ENCODE measurements at regions not wholly inside any gene's neighbourhood (a gene's known extent, or its start where the extent isn't known, plus 50 kb on each side); places are given as distances from the start of the nearest gene placed in this dataset.

DNA sequence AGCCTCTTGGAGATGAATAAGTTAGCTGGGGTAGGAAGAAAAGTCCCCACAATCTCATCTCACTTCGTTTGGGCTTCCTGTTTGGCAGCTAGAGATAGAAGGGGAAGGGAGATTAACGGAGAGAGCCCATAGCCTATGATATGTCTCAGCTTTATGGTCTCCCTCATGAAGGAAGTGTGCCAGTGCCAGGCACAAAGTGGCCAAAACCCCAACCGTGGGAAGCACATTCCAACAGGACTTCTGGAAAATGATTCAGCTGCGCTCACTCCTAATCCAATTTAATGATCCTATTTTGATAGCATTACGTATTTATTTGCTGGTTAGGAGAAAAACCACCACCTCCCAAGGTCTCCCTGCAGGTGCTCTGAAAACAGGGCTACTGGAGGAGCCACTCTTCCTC, 303.1 kb upstream of the CLINT1 start (continued):
- TF ChIP-seq E2F5 (CRISPR knock-in tag; IDR thresholded peaks at IDR 0.05) (no peak), ZNF263 (CRISPR knock-in tag; IDR thresholded peaks at IDR 0.05; ENCODE audit: low read depth) (no peak), ZNF317 (CRISPR knock-in tag; IDR thresholded peaks at IDR 0.05; ENCODE audit: borderline replicate concordance, low read depth) (no peak), CREB1 (CRISPR knock-in tag; IDR thresholded peaks at IDR 0.05) (no peak), AR (CRISPR knock-in tag; IDR thresholded peaks at IDR 0.05) (no peak), PRRX2 (CRISPR knock-in tag; IDR thresholded peaks at IDR 0.05) (no peak), ZNF425 (CRISPR knock-in tag; conservative IDR thresholded peaks at IDR 0.05) (no peak)
- TF ChIP-seq, protein P1, sequence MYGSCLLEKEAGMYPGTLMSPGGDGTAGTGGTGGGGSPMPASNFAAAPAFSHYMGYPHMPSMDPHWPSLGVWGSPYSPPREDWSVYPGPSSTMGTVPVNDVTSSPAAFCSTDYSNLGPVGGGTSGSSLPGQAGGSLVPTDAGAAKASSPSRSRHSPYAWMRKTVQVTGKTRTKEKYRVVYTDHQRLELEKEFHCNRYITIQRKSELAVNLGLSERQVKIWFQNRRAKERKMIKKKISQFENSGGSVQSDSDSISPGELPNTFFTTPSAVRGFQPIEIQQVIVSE (CRISPR knock-in tag; IDR thresholded peaks at IDR 0.05; ENCODE audit: borderline replicate concordance): no peak

GRCh38 chr5:158159621-158160020, 300.7 kb upstream of the CLINT1 start:
- Mint-ChIP-seq H3K27ac (no peak overlapping the region), H3K27me3 (ENCODE audit: low read depth) (no peaks in the 10 kb centered on the region), H3K4me3 (no peak overlapping the region), H3K9me3 (peaks cover 4% of the 10 kb centered on the region; the same call in 1 of the 2 replicates), H3K4me1 (0 out of 2 replicates have a peak, but pooled peaks cover 13% of the 10 kb centered on the region), H3K36me3 (no peaks in the 10 kb centered on the region)
- ATAC-seq (no peak), DNase-seq (ENCODE audit: low spot score) (no peak)
- CTCF ChIA-PET: no interaction called here
- POLR2A ChIA-PET: no interaction called here
- TF ChIP-seq ZNF532 (CRISPR knock-in tag; IDR thresholded peaks at IDR 0.05; ENCODE audit: borderline replicate concordance) (no peak), FOXP1 (CRISPR knock-in tag; IDR thresholded peaks at IDR 0.05; ENCODE audit: borderline replicate concordance) (no peak), EMX1 (CRISPR knock-in tag; IDR thresholded peaks at IDR 0.05) (no peak), RORB (CRISPR knock-in tag; IDR thresholded peaks at IDR 0.05) (no peak), TEAD1 (CRISPR knock-in tag; IDR thresholded peaks at IDR 0.05) (no peak)
- TF ChIP-seq, protein P2, sequence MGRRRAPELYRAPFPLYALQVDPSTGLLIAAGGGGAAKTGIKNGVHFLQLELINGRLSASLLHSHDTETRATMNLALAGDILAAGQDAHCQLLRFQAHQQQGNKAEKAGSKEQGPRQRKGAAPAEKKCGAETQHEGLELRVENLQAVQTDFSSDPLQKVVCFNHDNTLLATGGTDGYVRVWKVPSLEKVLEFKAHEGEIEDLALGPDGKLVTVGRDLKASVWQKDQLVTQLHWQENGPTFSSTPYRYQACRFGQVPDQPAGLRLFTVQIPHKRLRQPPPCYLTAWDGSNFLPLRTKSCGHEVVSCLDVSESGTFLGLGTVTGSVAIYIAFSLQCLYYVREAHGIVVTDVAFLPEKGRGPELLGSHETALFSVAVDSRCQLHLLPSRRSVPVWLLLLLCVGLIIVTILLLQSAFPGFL (CRISPR knock-in tag; IDR thresholded peaks at IDR 0.05; ENCODE audit: borderline replicate concordance): no peak
- TF ChIP-seq, protein P3, sequence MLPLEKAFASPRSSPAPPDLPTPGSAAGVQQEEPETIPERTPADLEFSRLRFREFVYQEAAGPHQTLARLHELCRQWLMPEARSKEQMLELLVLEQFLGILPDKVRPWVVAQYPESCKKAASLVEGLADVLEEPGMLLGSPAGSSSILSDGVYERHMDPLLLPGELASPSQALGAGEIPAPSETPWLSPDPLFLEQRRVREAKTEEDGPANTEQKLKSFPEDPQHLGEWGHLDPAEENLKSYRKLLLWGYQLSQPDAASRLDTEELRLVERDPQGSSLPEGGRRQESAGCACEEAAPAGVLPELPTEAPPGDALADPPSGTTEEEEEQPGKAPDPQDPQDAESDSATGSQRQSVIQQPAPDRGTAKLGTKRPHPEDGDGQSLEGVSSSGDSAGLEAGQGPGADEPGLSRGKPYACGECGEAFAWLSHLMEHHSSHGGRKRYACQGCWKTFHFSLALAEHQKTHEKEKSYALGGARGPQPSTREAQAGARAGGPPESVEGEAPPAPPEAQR (CRISPR knock-in tag; IDR thresholded peaks at IDR 0.05): no peak
- TF ChIP-seq, protein P4, sequence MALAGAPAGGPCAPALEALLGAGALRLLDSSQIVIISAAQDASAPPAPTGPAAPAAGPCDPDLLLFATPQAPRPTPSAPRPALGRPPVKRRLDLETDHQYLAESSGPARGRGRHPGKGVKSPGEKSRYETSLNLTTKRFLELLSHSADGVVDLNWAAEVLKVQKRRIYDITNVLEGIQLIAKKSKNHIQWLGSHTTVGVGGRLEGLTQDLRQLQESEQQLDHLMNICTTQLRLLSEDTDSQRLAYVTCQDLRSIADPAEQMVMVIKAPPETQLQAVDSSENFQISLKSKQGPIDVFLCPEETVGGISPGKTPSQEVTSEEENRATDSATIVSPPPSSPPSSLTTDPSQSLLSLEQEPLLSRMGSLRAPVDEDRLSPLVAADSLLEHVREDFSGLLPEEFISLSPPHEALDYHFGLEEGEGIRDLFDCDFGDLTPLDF (CRISPR knock-in tag; IDR thresholded peaks at IDR 0.05): no peak
- TF ChIP-seq, protein P5, sequence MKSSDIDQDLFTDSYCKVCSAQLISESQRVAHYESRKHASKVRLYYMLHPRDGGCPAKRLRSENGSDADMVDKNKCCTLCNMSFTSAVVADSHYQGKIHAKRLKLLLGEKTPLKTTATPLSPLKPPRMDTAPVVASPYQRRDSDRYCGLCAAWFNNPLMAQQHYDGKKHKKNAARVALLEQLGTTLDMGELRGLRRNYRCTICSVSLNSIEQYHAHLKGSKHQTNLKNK (CRISPR knock-in tag; IDR thresholded peaks at IDR 0.05): no peak

Measured in WTC11 (cell line).